ENCODE measurements at regions not wholly inside any gene's neighbourhood (a gene's known extent, or its start where the extent isn't known, plus 50 kb on each side); places are given as distances from the start of the nearest gene placed in this dataset.
A peak's percentile ranks its signal among the peaks of the same experiment; 100 is the strongest.

GRCh38 chr17:77425348-77425747 is 284.6 kb downstream of the SEC14L1 start:
- H3K4me1 ChIP-seq, result peaks cover 0 to 37% (median 4%) of the 10 kb centered on the region in 3 donors
- no peak for FAIRE-seq
- no peak for TF ChIP-seq CTCF (IDR thresholded peaks at IDR 0.05)
- H3K27me3 ChIP-seq, result no peaks in the 10 kb centered on the region
- 75 to 89% methylated on average over 9 of the region's 9 CpGs for WGBS, 2 donors
- ATAC-seq, result no peak
- no peak for DNase-seq
- no peaks in the 10 kb centered on the region for H3K36me3 ChIP-seq
- intact Hi-C loops (cut with DNase I), result loop anchor here in 1 of 3 donors (5.0 kb wide), 1 partner anchor 93 kb away; no protein-coding TSS in a partner anchor
- no peaks in the 10 kb centered on the region for H3K9me3 ChIP-seq
- peak overlapping the region; percentile 4 to 78 (median 54) for H3K27ac ChIP-seq
- no peak overlapping the region for H3K4me3 ChIP-seq

GRCh38 chr17:77425791-77426641 is 285.2 kb downstream of the SEC14L1 start:
- no peaks in the 10 kb centered on the region for H3K9me3 ChIP-seq
- TF ChIP-seq CTCF (IDR thresholded peaks at IDR 0.05), result no peak
- peak overlapping the region in 2 of 4 donors; percentile 22 to 63 for H3K27ac ChIP-seq
- no peaks in the 10 kb centered on the region for H3K36me3 ChIP-seq
- intact Hi-C loops (cut with DNase I), result loop anchor here in 1 of 3 donors (5.0 kb wide), 1 partner anchor 94 kb away; no protein-coding TSS in a partner anchor
- peak in 1 of 6 donors; percentile 64 for DNase-seq
- no peaks in the 10 kb centered on the region for H3K27me3 ChIP-seq
- peaks cover 0 to 37% (median 4%) of the 10 kb centered on the region in 3 donors for H3K4me1 ChIP-seq
- no peak overlapping the region for H3K4me3 ChIP-seq
- WGBS, 2 donors, result 85 to 88% methylated on average over 23 of the region's 23 CpGs
- ATAC-seq, result no peak
- FAIRE-seq, result no peak

GRCh38 chr17:77426676-77427386 is 286.1 kb downstream of the SEC14L1 start:
- H3K4me3 ChIP-seq, result no peak overlapping the region
- no peaks in the 10 kb centered on the region for H3K9me3 ChIP-seq
- intact Hi-C loops (cut with DNase I), result loop anchor here in 1 of 3 donors (5.0 kb wide), 1 partner anchor 95 kb away; no protein-coding TSS in a partner anchor
- WGBS, 2 donors, result 90 to 91% methylated on average over 11 of the region's 11 CpGs
- H3K27ac ChIP-seq, result peak overlapping the region in 2 of 4 donors; percentile 50 to 51
- H3K4me1 ChIP-seq, result peaks cover 0 to 37% (median 4%) of the 10 kb centered on the region in 3 donors
- H3K27me3 ChIP-seq, result no peaks in the 10 kb centered on the region
- ATAC-seq (no peak), FAIRE-seq (no peak), DNase-seq (no peak)
- H3K36me3 ChIP-seq, result no peaks in the 10 kb centered on the region
- TF ChIP-seq CTCF (IDR thresholded peaks at IDR 0.05), result no peak

GRCh38 chr17:77427391-77427991 is 286.7 kb downstream of the SEC14L1 start:
- ATAC-seq (no peak), FAIRE-seq (no peak)
- intact Hi-C loops (cut with DNase I), result loop anchor here in 1 of 3 donors (5.0 kb wide), 1 partner anchor 95 kb away; no protein-coding TSS in a partner anchor

More at GRCh38 chr17:77427391-77427991, 286.7 kb downstream of the SEC14L1 start:
- Histone ChIP-seq H3K36me3 (no peaks in the 10 kb centered on the region), H3K9me3 (no peaks in the 10 kb centered on the region), H3K27me3 (no peaks in the 10 kb centered on the region), H3K4me3 (no peak overlapping the region), H3K27ac (peak overlapping the region in 2 of 4 donors; percentile 50 to 51), H3K4me1 (peaks cover 0 to 37% (median 4%) of the 10 kb centered on the region in 3 donors)
- no peak for TF ChIP-seq CTCF (IDR thresholded peaks at IDR 0.05)
- WGBS, 2 donors, result 73 to 78% methylated on average over 14 of the region's 14 CpGs
- DNase-seq, result no peak

All from pancreas (tissue), 10 donors.